GM18868 (cell line): ENCODE measurements at regions not wholly inside any gene's neighbourhood (a gene's known extent, or its start where the extent isn't known, plus 50 kb on each side); places are given as distances from the start of the nearest gene placed in this dataset.

Experiments used
- ATAC-seq: cut with Tn5 transposase; IDR thresholded peaks from one replicate; pipeline ENCODE4 v1.9.1; 2021; ENCODE audit warnings: mild to moderate bottlenecking, moderate library complexity; ENCODE audit not compliant: unreplicated experiment

- no peak for ATAC-seq
These were observed 836.3 kb downstream of the SQOR start for GRCh38 chr15:46471096-46471495.

GRCh38 chr15:46489276-46489675 lies 854.4 kb downstream of the SQOR start:
- no peak for ATAC-seq

GRCh38 chr15:46496491-46497115 lies 861.8 kb downstream of the SQOR start:
- no peak for ATAC-seq

DNA sequence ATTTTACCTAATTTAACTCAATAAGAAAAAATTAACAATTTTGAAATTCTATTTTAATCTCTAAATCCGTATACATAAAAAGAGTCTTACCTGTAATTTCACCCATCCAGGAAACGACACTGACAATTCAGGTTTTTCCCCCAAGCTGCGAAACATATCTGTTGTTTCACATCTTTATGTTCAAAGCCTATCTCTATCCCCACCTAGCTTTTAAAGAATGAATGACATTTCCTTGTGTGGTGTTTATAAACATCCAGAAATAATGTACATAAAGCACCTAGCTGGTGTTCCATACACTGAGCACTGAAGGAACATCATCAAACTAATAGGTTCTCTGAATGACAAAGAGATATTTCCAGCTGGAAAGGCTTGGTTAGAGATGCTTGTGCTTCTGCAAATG lies 867.8 kb downstream of the SQOR start:
- no peak for ATAC-seq

- no peak for ATAC-seq
These were observed 883.6 kb downstream of the SQOR start for GRCh38 chr15:46518381-46518780.

GRCh38 chr15:46523701-46524100 lies 888.9 kb downstream of the SQOR start:
- ATAC-seq = no peak

GRCh38 chr15:46525984-46526725 lies 891.3 kb downstream of the SQOR start:
- ATAC-seq = no peak

- ATAC-seq = no peak
These were observed 891.9 kb downstream of the SQOR start for GRCh38 chr15:46526726-46527110.

GRCh38 chr15:46543626-46544025 lies 908.8 kb downstream of the SQOR start:
- no peak for ATAC-seq

GRCh38 chr15:46548989-46549388 lies 914.2 kb downstream of the SQOR start:
- no peak for ATAC-seq

- ATAC-seq = no peak
These were observed 917.5 kb downstream of the SQOR start for GRCh38 chr15:46552316-46552715.

DNA sequence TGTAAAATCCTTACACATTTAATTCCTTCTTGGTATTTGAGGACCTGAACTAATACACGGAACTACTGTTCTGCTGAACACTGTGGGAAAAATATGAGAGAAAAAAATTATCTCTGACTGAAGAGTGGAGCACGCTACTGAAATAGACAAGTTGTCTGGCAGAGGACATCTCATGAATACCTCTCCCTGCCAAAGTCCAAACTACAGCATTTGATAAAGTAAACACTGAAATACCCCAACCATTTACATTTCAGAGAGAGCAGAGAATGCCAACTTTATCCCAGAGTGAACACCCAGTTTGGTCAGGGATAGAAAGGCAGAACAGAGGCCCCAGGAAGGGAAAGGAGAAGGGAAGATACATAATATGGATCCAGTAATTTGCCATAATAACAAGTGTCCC lies 920.7 kb downstream of the SQOR start:
- ATAC-seq = no peak

- no peak for ATAC-seq
These were observed 921.2 kb downstream of the SQOR start for GRCh38 chr15:46556010-46556409.

- ATAC-seq = no peak
These were observed 921.9 kb downstream of the SQOR start for GRCh38 chr15:46556559-46557379.

DNA sequence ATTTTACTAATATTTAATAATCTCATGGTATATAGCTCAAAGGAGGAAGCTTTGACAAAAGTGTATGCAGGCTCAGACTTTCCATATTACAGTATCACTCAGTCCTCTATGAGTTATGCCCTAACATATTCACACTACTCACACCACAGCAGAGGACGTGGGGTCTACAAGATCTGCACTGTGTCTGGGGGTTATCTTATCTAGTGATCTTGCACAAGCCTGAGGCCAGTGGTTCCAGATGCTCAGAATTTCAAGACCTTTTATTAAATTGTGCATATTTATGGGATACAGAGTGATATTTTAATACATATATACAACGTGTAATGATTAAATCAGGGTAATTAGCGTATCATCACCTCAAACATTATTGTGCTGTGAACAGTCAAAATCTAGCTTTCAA lies 933.1 kb downstream of the SQOR start:
- no peak for ATAC-seq

DNA sequence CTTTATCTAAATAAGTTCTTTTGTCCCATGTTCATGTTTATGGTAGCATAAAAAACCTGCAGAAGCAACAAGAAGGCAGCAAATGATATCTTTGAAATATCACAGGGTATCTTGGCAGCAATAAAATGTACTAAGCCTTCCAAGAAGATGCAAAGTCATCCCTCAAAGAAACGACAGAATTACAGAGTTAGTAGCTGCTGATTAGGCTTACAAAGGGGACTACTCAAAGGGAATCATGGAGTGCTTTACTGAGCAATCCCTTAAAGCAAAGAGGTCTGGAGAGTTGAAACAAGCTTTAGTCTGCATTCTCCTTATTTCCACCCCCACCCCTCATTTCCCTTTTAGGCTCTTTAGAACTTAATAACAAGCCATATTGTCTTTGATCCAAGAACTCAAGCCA lies 935.0 kb downstream of the SQOR start:
- ATAC-seq = no peak

GRCh38 chr15:46576646-46577395 lies 942.0 kb downstream of the SQOR start:
- ATAC-seq = no peak

DNA sequence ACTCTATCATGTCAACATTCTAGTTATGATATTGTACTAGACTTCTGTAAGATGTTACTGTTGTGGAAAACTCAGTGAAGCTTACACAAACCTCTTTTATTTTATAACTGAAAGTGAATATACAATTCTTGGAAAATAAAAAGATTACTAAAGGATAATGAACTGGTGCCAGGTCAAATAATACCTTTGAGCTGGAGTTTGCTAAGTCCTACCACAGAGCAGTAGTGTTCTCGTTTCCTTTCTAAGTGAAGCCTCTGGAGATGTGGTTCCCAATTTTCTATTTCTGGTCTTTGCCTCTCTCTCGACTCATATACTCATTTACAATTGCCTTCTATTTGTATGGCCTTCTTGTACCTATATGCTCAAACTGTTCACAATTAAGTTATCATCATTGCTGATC lies 942.9 kb downstream of the SQOR start:
- ATAC-seq = no peak

DNA sequence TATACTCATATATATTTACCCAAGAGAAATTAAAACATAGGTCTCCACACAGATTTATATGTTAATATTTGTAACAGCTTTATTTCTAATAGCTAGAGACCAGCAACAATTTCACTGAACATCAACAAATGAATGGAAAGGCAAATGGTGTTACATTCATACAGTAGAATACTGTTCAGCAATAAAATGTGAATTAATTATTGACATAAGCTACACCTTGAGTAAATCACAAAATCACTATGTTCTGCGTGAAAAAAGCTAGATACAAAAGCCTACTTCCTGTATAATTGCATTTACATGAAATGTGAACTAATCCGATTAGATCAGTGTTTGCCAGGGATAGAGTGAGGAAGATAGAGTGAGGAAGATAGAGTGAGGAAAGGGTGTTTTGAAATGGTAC lies 945.7 kb downstream of the SQOR start:
- no peak for ATAC-seq

- ATAC-seq = no peak
These were observed 946.1 kb downstream of the SQOR start for GRCh38 chr15:46580924-46581323.

DNA sequence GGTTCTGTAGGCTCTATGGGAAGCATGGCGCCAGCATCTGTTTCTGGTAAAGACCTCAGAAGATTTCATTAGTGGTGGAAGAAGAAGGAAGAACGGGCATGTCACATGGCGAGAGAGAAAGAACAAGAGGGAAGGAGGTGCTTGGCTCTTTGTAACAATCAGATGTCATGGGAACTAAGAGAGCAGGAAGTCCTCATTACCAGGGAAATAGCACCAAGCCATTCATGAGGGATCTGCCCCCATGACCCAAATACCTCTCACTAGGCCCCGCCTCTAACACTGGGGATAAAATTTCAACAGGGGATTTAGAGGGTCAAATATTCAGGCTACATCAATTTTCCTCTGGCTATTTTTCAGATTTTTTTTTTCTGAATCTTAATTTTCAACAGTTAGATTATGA lies 954.3 kb downstream of the SQOR start:
- no peak for ATAC-seq
